ENCODE measurements at regions not wholly inside any gene's neighbourhood (a gene's known extent, or its start where the extent isn't known, plus 50 kb on each side); places are given as distances from the start of the nearest gene placed in this dataset.

DNA sequence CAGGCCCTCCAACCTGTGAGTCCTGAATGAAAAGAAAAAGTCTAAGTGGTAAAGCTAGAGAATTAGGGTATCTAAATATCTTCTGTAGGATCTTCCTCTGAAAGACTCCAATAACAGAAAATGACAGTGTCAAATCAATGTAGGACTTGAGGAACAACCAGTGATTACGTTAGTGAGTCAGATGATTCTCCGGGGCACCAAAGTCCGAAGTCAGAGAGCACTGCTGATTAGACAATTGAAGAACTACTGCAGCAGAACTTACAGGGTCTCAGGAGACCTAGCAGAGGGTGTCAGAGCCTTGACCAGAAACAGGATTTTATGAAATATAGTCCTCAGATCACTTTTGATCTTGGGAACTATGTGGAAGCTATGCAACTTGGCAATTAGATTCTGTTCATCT is 605.8 kb downstream of the EPHA3 start:
- ChIA-PET CTCF (ENCODE audit: low intra/inter-chr PET ratio, low total read pairs) (no interaction called here), POLR2A (no interaction called here)
- Histone ChIP-seq H3K79me2 (ENCODE audit: insufficient read depth, low read length) (no peaks in the 10 kb centered on the region), H3K27ac (ENCODE audit: extremely low read length, insufficient read depth, low read length) (no peak overlapping the region), H3K27me3 (ENCODE audit: control insufficient read depth in 1 of 2, insufficient read depth in 2 of 2, low read length in 2 of 2) (no peaks in the 10 kb centered on the region), H3K4me2 (ENCODE audit: low read depth, low read length) (no peak overlapping the region), H3K4me3 (replicated peaks in 1 of 3; ENCODE audit: insufficient read depth in 1 of 3, low read depth in 2 of 3, low read length in 3 of 3) (no peak overlapping the region), H3K9me3 (ENCODE audit: low read length) (no peaks in the 10 kb centered on the region), H3K36me3 (replicated peaks in 1 of 2; ENCODE audit: control insufficient read depth in 1 of 2, insufficient read depth in 2 of 2, low read length in 2 of 2) (no peaks in the 10 kb centered on the region), H2AFZ (ENCODE audit: low read length) (no peak overlapping the region), H4K20me1 (ENCODE audit: insufficient read depth, low read length) (no peaks in the 10 kb centered on the region), H3K9ac (ENCODE audit: insufficient read depth, low read depth, low read length) (no peak overlapping the region), H3K4me1 (ENCODE audit: insufficient read depth, low read length) (no peaks in the 10 kb centered on the region)
- ATAC-seq (no peak), DNase-seq (ENCODE audit: low spot score) (no peak), FAIRE-seq (no peak)
- no TSS peak for BruUV-seq (replicated peaks)
- intact Hi-C loops (cut with micrococcal nuclease; ENCODE audit: unreplicated experiment) (no loop called here), in situ Hi-C loops (cut with HindIII; ENCODE audit: extremely low pct_ligation_motif_present, low pct_unique_long_range_greater_than_20kb) (no loop called here)
- TF ChIP-seq BRCA1 (CRISPR knock-in tag; IDR thresholded peaks at IDR 0.05) (no peak), ZNF570 (CRISPR knock-in tag; IDR thresholded peaks at IDR 0.05; ENCODE audit: borderline replicate concordance) (no peak), ZMAT3 (CRISPR knock-in tag; conservative IDR thresholded peaks at IDR 0.05) (no peak), CHCHD3 (CRISPR knock-in tag; IDR thresholded peaks at IDR 0.05) (no peak)
- WGBS (ENCODE audit: low lambda C conversion rate), result 2% methylated on average over 3 of the region's 3 CpGs

DNA sequence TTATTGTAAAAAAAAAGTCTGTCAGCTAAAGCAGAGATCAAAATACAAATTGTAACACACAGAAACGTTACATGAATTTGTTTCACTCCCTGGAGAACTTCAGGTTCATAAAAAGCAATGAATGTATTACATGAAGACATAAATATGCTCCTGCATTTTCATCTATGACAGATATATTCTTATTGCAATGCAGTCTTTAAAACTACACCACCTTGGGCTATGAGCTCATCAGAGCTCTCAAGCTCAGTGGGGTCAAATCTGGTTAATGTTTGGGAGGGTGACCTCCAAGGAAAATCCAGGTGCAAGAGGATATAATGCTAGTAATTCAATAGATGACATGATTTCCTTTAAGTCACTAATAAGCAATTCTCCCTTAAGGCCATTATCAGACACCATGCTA is 606.8 kb downstream of the EPHA3 start:
- ATAC-seq, result no peak
- intact Hi-C loops (cut with micrococcal nuclease; ENCODE audit: unreplicated experiment), result no loop called here
- H3K36me3 ChIP-seq (replicated peaks in 1 of 2; ENCODE audit: control insufficient read depth in 1 of 2, insufficient read depth in 2 of 2, low read length in 2 of 2), result no peaks in the 10 kb centered on the region

More for the DNA sequence above, 606.8 kb downstream of the EPHA3 start:
- BruUV-seq (replicated peaks), result no TSS peak
- in situ Hi-C loops (cut with HindIII; ENCODE audit: extremely low pct_ligation_motif_present, low pct_unique_long_range_greater_than_20kb), result no loop called here
- Histone ChIP-seq H3K9ac (ENCODE audit: insufficient read depth, low read depth, low read length) (no peak overlapping the region), H4K20me1 (ENCODE audit: insufficient read depth, low read length) (no peaks in the 10 kb centered on the region), H3K79me2 (ENCODE audit: insufficient read depth, low read length) (no peaks in the 10 kb centered on the region), H2AFZ (ENCODE audit: low read length) (no peak overlapping the region), H3K4me1 (ENCODE audit: insufficient read depth, low read length) (no peaks in the 10 kb centered on the region), H3K4me3 (replicated peaks in 1 of 3; ENCODE audit: insufficient read depth in 1 of 3, low read depth in 2 of 3, low read length in 3 of 3) (no peak overlapping the region), H3K4me2 (ENCODE audit: low read depth, low read length) (no peak overlapping the region), H3K27me3 (ENCODE audit: control insufficient read depth in 1 of 2, insufficient read depth in 2 of 2, low read length in 2 of 2) (no peaks in the 10 kb centered on the region), H3K27ac (ENCODE audit: extremely low read length, insufficient read depth, low read length) (no peak overlapping the region), H3K9me3 (ENCODE audit: low read length) (no peaks in the 10 kb centered on the region)
- POLR2A ChIA-PET, result no interaction called here
- WGBS (ENCODE audit: low lambda C conversion rate), result 0% methylated on average over 1 of the region's 1 CpG
- FAIRE-seq (no peak), DNase-seq (ENCODE audit: low spot score) (no peak)
- TF ChIP-seq, protein P1, sequence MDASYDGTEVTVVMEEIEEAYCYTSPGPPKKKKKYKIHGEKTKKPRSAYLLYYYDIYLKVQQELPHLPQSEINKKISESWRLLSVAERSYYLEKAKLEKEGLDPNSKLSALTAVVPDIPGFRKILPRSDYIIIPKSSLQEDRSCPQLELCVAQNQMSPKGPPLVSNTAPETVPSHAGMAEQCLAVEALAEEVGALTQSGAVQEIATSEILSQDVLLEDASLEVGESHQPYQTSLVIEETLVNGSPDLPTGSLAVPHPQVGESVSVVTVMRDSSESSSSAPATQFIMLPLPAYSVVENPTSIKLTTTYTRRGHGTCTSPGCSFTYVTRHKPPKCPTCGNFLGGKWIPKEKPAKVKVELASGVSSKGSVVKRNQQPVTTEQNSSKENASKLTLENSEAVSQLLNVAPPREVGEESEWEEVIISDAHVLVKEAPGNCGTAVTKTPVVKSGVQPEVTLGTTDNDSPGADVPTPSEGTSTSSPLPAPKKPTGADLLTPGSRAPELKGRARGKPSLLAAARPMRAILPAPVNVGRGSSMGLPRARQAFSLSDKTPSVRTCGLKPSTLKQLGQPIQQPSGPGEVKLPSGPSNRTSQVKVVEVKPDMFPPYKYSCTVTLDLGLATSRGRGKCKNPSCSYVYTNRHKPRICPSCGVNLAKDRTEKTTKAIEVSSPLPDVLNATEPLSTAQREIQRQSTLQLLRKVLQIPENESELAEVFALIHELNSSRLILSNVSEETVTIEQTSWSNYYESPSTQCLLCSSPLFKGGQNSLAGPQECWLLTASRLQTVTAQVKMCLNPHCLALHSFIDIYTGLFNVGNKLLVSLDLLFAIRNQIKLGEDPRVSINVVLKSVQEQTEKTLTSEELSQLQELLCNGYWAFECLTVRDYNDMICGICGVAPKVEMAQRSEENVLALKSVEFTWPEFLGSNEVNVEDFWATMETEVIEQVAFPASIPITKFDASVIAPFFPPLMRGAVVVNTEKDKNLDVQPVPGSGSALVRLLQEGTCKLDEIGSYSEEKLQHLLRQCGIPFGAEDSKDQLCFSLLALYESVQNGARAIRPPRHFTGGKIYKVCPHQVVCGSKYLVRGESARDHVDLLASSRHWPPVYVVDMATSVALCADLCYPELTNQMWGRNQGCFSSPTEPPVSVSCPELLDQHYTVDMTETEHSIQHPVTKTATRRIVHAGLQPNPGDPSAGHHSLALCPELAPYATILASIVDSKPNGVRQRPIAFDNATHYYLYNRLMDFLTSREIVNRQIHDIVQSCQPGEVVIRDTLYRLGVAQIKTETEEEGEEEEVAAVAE (CRISPR knock-in tag; IDR thresholded peaks at IDR 0.05; ENCODE audit: borderline replicate concordance), result no peak
- TF ChIP-seq PLRG1 (conservative IDR thresholded peaks at IDR 0.05), result no peak
- CTCF ChIA-PET (ENCODE audit: low intra/inter-chr PET ratio, low total read pairs), result no interaction called here

Measured in HepG2 (cell line).